GM10248 (cell line): ENCODE measurements at regions not wholly inside any gene's neighbourhood (a gene's known extent, or its start where the extent isn't known, plus 50 kb on each side); places are given as distances from the start of the nearest gene placed in this dataset.

Experiments used
- CTCF ChIA-PET: fragments of 300-600 bp; sonication (Branson Sonifier 250); formaldehyde crosslinking; extraction: SDS; loops from one replicate; lab custom pipeline; 2021; ENCODE audit warnings: antibody characterized with exemption; lab: Yijun Ruan, JAX
- POLR2A ChIA-PET: fragments of 350-650 bp; sonication (Branson Sonifier 250); formaldehyde crosslinking; extraction: SDS; loops from one replicate; lab custom pipeline; 2020; ENCODE audit warnings: antibody characterized with exemption; lab: Yijun Ruan, JAX
- DNase-seq: peaks from one replicate; pipeline ENCODE4 v3.0.0; 2012; ENCODE audit errors: extremely low spot score
- TF ChIP-seq, protein P1 (sequence below): IDR thresholded peaks from 2 replicates; pipeline ENCODE4 v1.5.1; 2012; ENCODE audit warnings: mild to moderate bottlenecking, low read depth; ENCODE audit errors: extremely low read depth, missing control alignments, control extremely low read depth

DNA sequence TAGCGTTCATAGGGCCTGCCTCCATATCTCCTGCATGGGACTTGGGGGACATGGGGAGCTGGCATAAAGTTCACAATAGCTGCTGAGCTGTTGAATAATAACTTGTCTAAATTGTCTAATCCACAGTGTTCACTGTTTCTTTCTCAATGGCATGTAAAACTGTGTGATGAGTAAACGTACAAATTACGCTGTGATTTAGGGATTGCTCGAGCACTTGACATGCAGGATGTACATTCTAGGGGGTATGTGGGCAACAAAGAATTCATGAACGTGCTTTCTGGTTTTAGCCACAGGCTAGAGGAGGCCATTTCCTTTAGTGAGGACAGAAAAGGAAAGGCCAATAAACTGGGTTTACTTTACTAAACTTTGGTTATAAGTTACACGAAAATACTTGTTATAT, 534.2 kb upstream of the ZWINT start:
- no peak for DNase-seq
- ChIA-PET POLR2A (no interaction called here), CTCF (interaction anchor here (1.2 to 1.7 kb wide), 3 partner anchors 9 to 14 kb away, joined by 3 to 4 read pairs (median 3); no protein-coding TSS in a partner anchor)
- TF ChIP-seq, protein P1, sequence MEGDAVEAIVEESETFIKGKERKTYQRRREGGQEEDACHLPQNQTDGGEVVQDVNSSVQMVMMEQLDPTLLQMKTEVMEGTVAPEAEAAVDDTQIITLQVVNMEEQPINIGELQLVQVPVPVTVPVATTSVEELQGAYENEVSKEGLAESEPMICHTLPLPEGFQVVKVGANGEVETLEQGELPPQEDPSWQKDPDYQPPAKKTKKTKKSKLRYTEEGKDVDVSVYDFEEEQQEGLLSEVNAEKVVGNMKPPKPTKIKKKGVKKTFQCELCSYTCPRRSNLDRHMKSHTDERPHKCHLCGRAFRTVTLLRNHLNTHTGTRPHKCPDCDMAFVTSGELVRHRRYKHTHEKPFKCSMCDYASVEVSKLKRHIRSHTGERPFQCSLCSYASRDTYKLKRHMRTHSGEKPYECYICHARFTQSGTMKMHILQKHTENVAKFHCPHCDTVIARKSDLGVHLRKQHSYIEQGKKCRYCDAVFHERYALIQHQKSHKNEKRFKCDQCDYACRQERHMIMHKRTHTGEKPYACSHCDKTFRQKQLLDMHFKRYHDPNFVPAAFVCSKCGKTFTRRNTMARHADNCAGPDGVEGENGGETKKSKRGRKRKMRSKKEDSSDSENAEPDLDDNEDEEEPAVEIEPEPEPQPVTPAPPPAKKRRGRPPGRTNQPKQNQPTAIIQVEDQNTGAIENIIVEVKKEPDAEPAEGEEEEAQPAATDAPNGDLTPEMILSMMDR: no peak

DNA sequence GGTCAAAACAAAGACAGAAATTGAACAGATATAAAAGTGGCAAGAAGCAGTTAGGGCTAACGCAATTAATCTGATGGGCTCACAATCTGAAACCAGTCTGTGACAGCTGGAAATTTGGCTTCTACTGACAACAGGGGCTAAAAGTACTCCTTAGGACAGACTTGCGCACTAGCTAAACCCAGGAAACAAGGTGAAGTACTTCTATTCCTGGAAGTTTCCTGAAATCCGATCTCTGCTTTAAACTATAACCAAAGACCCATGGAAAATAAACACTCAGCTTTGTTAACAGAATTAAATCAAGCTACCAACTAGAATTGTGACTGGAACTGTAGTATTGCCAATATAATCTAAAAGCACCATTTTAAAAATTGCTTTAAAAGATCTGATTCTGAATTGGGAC, 520.2 kb upstream of the ZWINT start:
- POLR2A ChIA-PET: no interaction called here
- TF ChIP-seq, protein P1: no peak
- no peak for DNase-seq

DNA sequence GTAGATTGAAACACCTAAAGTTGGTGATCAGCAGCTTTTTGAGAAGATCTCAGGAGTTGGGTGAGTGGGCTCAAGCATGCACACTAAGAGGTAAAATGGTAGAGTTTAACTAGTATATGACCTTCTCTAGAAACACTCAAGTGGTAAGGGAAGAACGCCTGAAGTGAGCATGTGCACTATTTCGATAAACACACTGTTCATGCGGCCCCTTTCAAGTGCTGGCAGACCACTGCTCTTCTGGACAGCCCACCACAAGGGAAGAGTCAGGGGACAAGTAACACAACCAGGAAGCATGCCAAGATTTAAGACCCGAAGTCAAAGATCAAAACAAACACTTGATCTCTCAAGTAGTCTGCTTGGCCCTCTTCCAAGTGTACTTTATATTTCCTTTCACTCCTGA, 519.5 kb upstream of the ZWINT start:
- POLR2A ChIA-PET: no interaction called here
- CTCF ChIA-PET: interaction anchor here (1.0 to 1.2 kb wide), 2 partner anchors 15 to 20 kb away, joined by 3 to 4 read pairs; no protein-coding TSS in a partner anchor
- TF ChIP-seq, protein P1: no peak
- DNase-seq: no peak

More for the DNA sequence above, 520.2 kb upstream of the ZWINT start:
- CTCF ChIA-PET: interaction anchor here (1.2 kb wide), 1 partner anchor 14 kb away, joined by 4 read pairs; no protein-coding TSS in a partner anchor

DNA sequence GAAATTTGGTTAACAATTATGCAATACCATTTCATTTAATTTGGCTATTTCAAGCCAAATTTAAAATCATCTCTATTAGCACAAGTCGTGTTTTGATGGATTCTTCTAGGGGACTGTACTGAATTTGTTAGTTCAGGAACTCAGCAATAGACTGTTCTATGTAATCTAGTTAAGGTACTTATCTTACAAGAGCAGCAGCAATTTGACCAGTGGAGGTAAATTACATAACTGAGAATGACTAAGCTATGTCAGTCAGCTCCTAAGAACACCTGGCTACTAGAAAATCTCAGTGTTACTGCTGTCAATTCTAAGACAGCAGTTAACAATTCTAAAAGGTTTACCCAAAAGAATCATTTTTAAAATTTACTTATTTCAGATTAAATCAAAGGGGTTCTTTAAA, 513.9 kb upstream of the ZWINT start:
- no peak for DNase-seq
- CTCF ChIA-PET: no interaction called here
- POLR2A ChIA-PET: no interaction called here
- TF ChIP-seq, protein P1: no peak

DNA sequence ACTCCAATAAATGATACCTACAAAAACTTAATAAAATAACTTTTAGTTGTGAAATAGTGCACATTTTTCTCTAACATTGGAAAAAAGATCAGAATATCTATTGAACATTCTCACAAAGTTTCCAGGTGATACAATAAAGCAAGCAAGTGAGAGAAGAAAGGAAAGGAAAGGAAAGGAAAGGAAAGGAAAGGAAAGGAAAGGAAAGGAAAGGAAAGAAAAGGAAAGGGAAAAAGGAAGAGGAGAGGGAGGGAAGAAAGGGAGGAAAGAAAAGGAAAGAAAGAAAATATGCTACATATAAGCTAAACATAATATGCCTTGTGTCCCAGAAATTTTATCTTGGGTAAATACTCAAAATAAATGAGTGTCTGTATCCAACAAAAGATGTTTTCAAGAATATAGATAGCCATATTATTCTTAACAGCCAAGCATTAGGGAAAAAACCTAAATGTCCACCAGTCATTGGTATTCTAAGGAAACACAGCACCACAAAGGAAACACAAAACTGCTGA, 510.2 kb upstream of the ZWINT start:
- CTCF ChIA-PET: no interaction called here
- TF ChIP-seq, protein P1: no peak

GRCh38 chr10:56867236-56867635, 506.2 kb upstream of the ZWINT start:
- DNase-seq: no peak
- TF ChIP-seq, protein P1: no peak
- ChIA-PET CTCF (no interaction called here), POLR2A (no interaction called here)

More for the DNA sequence above, 510.2 kb upstream of the ZWINT start:
- DNase-seq: no peak
- POLR2A ChIA-PET: no interaction called here
